Tibial nerve (tissue), 4 donors: ENCODE measurements at regions not wholly inside any gene's neighbourhood (a gene's known extent, or its start where the extent isn't known, plus 50 kb on each side); places are given as distances from the start of the nearest gene placed in this dataset.
"Not testable (repeated sequence)": the region's sequence is repeated elsewhere in the genome, so short reads cannot be mapped to it uniquely, and the experiment has no call there.

ENCODE experiments used
- DNase-seq, 2 donors: peaks; one replicate each; pipeline ENCODE4 v3.0.0-alpha.2; 2019; ENCODE audit warnings: low spot score in 2 of 2
- H3K27ac ChIP-seq, 4 donors: fragments of 200-600 bp; sonication (generic) in 3 of 4; one replicate each; pipeline ENCODE4 v1.5.1; 2017 to 2019; ENCODE audit warnings: mild to moderate bottlenecking in 1 of 4
- H3K27me3 ChIP-seq, 2 donors: fragments of 200-600 bp; sonication (generic) in 1 of 2; one replicate each; pipeline versions ENCODE4 v1.5.1 to v1.6.0; 2017 to 2019
- H3K36me3 ChIP-seq, 3 donors: fragments of 200-600 bp; sonication (generic); one replicate each; pipeline ENCODE4 v1.5.1; 2018 to 2019
- H3K4me1 ChIP-seq, 4 donors: fragments of 200-600 bp; sonication (generic) in 3 of 4; one replicate each; pipeline ENCODE4 v1.5.1; 2017 to 2019
- H3K4me3 ChIP-seq, 4 donors: fragments of 200-600 bp; sonication (generic) in 3 of 4; one replicate each; pipeline ENCODE4 v1.5.1; 2017 to 2019; ENCODE audit warnings: mild to moderate bottlenecking in 1 of 4, moderate library complexity in 1 of 4
- H3K9me3 ChIP-seq, 4 donors: fragments of 200-600 bp; sonication (generic) in 3 of 4; one replicate each; pipeline ENCODE4 v1.5.1; 2017 to 2019
- CTCF ChIP-seq, 5 experiments: fragments of 200-600 bp in 3 of 5; fragments of 450-650 bp in 2 of 5; sonication (generic) in 3 of 5; IDR thresholded peaks; one replicate each; pipeline ENCODE4 v1.5.1; 2016 to 2019; ENCODE audit warnings: antibody characterized with exemption in 5 of 5, mild to moderate bottlenecking in 3 of 5, moderate library complexity in 2 of 5
- EP300 ChIP-seq, 2 donors: sonication (generic); formaldehyde crosslinking; IDR thresholded peaks; one replicate each; pipeline ENCODE4 v1.6.1; 2017; ENCODE audit warnings: antibody characterized with exemption in 2 of 2, mild to moderate bottlenecking in 1 of 2
- POLR2A ChIP-seq, 2 donors: fragments of 450-650 bp; IDR thresholded peaks; one replicate each; pipeline ENCODE4 v1.6.1; 2017; ENCODE audit warnings: antibody characterized with exemption in 2 of 2, mild to moderate bottlenecking in 2 of 2, moderate library complexity in 2 of 2
- WGBS, 2 donors: methylation state at CpG; one replicate each; pipeline ENCODE4 v1.1.5; 2018; 5-methylcytosine and 5-hydroxymethylcytosine counted together

DNA sequence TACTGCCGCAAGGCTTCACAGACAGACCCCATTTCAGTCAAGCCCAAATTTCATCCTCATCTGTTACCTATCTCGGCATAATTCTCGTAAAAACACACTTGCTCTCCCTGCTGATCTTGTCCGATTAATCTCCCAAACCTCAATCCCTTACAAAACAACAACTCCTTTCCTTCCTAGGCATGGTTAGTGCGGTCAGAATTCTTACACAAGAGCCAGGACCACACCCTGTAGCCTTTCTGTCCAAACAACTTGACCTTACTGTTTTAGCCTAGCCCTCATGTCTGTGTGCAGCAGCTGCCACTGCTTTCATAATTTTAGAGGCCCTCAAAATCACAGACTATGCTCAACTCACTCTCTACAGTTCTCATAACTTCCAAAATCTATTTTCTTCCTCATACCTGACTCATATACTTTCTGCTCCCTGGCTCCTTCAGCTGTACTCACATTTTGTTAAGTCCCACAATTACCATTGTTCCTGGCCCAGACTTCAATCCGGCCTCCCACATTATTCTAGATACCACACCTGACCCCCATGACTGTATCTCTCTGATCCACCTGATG is 227.5 kb upstream of the DUSP10 start:
- not testable (repeated sequence) for H3K4me3 ChIP-seq, H3K36me3 ChIP-seq, H3K4me1 ChIP-seq, H3K9me3 ChIP-seq, DNase-seq, H3K27me3 ChIP-seq
- peak in 1 of 2 donors; percentile 45 for TF ChIP-seq EP300 (IDR thresholded peaks at IDR 0.05)
- 74% methylated on average over 6 of the region's 6 CpGs for WGBS, 2 donors
- peak overlapping the region in 2 of 4 donors; percentile 28 to 63 for H3K27ac ChIP-seq

- not testable (repeated sequence) for H3K4me3 ChIP-seq, DNase-seq, H3K4me1 ChIP-seq, H3K36me3 ChIP-seq, H3K9me3 ChIP-seq, H3K27ac ChIP-seq, H3K27me3 ChIP-seq
- 89 to 90% methylated on average over 9 of the region's 9 CpGs for WGBS, 2 donors
Measured at GRCh38 chr1:221967538-221967937, 225.6 kb upstream of the DUSP10 start.

DNA sequence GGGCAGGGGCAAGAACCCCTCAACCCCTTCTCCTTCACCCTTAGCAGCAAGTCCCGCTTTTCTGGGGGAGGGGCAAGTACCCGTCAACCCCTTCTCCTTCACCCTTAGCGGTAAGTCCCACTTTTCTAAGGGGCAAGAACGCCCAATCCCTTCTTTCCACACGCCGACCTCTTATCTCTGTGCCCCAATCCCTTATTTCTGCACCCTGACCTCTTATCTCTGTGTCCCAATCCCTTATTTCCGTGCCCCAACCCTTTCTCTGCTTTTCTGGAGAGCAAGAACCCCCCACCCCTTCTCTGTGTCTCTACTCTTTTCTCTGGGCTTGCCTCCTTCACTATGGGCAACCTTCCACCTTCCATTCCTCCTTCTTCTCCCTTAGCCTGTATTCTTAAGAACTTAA is 225.0 kb upstream of the DUSP10 start:
- not testable (repeated sequence) for H3K36me3 ChIP-seq, H3K4me1 ChIP-seq, H3K4me3 ChIP-seq, H3K27ac ChIP-seq, H3K9me3 ChIP-seq, H3K27me3 ChIP-seq, DNase-seq
- WGBS, 2 donors: 90 to 93% methylated on average over 7 of the region's 7 CpGs

- not testable (repeated sequence) for H3K4me1 ChIP-seq, DNase-seq, H3K36me3 ChIP-seq, H3K4me3 ChIP-seq, H3K9me3 ChIP-seq, H3K27me3 ChIP-seq, H3K27ac ChIP-seq
- WGBS, 2 donors: 84 to 89% methylated on average over 6 of the region's 6 CpGs
Measured at GRCh38 chr1:221965891-221966290, 224.0 kb upstream of the DUSP10 start.

GRCh38 chr1:221965252-221965651 is 223.4 kb upstream of the DUSP10 start:
- Histone ChIP-seq H3K36me3 (no peaks in the 10 kb centered on the region), H3K9me3 (no peaks in the 10 kb centered on the region), H3K4me3 (no peak overlapping the region), H3K27me3 (no peaks in the 10 kb centered on the region), H3K4me1 (peaks cover 0 to 6% (median 0%) of the 10 kb centered on the region in 4 donors), H3K27ac (no peak overlapping the region)
- 96 to 97% methylated on average over 3 of the region's 3 CpGs for WGBS, 2 donors
- TF ChIP-seq POLR2A (IDR thresholded peaks at IDR 0.05) (no peak), EP300 (IDR thresholded peaks at IDR 0.05) (no peak), CTCF (IDR thresholded peaks at IDR 0.05) (no peak)
- DNase-seq: no peak

- WGBS, 2 donors: 86 to 88% methylated on average over 1 of the region's 1 CpG
Measured at GRCh38 chr1:221963742-221964141, 221.9 kb upstream of the DUSP10 start.

GRCh38 chr1:221962385-221962784 is 220.5 kb upstream of the DUSP10 start:
- TF ChIP-seq POLR2A (IDR thresholded peaks at IDR 0.05) (no peak), EP300 (IDR thresholded peaks at IDR 0.05) (no peak), CTCF (IDR thresholded peaks at IDR 0.05) (no peak)
- Histone ChIP-seq H3K27me3 (no peaks in the 10 kb centered on the region), H3K4me1 (peaks cover 0 to 6% (median 0%) of the 10 kb centered on the region in 4 donors), H3K4me3 (no peak overlapping the region), H3K36me3 (no peaks in the 10 kb centered on the region), H3K27ac (no peak overlapping the region), H3K9me3 (no peaks in the 10 kb centered on the region)
- DNase-seq: no peak
- WGBS, 2 donors: 93 to 95% methylated on average over 4 of the region's 4 CpGs

More at GRCh38 chr1:221963742-221964141, 221.9 kb upstream of the DUSP10 start:
- no peak overlapping the region for H3K4me3 ChIP-seq
- H3K27me3 ChIP-seq: no peaks in the 10 kb centered on the region
- DNase-seq: no peak
- no peak overlapping the region for H3K27ac ChIP-seq
- no peaks in the 10 kb centered on the region for H3K9me3 ChIP-seq
- H3K36me3 ChIP-seq: no peaks in the 10 kb centered on the region
- peaks cover 0 to 6% (median 0%) of the 10 kb centered on the region in 4 donors for H3K4me1 ChIP-seq
- TF ChIP-seq POLR2A (IDR thresholded peaks at IDR 0.05) (no peak), CTCF (IDR thresholded peaks at IDR 0.05) (no peak), EP300 (IDR thresholded peaks at IDR 0.05) (no peak)
